Adrenal gland (tissue), 5 donors: ENCODE measurements at regions not wholly inside any gene's neighbourhood (a gene's known extent, or its start where the extent isn't known, plus 50 kb on each side); places are given as distances from the start of the nearest gene placed in this dataset.

Experiments used
- POLR2A ChIP-seq, 2 donors: fragments of 450-650 bp; IDR thresholded peaks; one replicate each; pipeline ENCODE4 v1.6.1; 2017; ENCODE audit warnings: antibody characterized with exemption in 2 of 2, mild to moderate bottlenecking in 2 of 2, moderate library complexity in 1 of 2
- TF ChIP-seq, protein P1 (sequence below), 6 experiments: fragments of 450-650 bp in 4 of 6; fragments of 200-600 bp in 2 of 6; sonication (generic) in 1 of 6; IDR thresholded peaks; 1 replicate in 5 of 6; 2 replicates in 1 of 6; pipeline versions ENCODE4 v1.5.1 to v1.8.0; 2016 to 2021; ENCODE audit warnings: antibody characterized with exemption in 6 of 6, mild to moderate bottlenecking in 2 of 6, moderate library complexity in 1 of 6
- donor health status: DM: no; HTN: no; CAD: no.

DNA sequence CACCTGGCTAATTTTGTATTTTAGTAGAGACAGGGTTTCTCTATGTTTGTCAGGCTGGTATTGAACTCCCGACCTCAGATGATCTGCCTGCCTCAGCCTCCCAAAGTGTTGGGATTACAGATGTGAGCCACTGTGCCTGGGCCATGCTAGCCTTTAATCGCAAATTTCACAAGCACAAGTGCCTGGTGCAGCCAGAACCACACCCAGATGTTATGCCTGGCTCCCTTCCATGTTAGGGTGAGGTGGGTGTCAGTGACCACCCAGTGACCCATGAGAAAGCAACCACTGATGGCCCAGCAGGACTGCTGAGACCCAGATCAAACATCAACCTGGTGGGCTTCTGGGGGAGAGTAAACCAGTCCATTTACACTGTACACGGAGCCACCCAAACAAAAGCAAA, 241.9 kb downstream of the CDH11 start:
- TF ChIP-seq, protein P1, sequence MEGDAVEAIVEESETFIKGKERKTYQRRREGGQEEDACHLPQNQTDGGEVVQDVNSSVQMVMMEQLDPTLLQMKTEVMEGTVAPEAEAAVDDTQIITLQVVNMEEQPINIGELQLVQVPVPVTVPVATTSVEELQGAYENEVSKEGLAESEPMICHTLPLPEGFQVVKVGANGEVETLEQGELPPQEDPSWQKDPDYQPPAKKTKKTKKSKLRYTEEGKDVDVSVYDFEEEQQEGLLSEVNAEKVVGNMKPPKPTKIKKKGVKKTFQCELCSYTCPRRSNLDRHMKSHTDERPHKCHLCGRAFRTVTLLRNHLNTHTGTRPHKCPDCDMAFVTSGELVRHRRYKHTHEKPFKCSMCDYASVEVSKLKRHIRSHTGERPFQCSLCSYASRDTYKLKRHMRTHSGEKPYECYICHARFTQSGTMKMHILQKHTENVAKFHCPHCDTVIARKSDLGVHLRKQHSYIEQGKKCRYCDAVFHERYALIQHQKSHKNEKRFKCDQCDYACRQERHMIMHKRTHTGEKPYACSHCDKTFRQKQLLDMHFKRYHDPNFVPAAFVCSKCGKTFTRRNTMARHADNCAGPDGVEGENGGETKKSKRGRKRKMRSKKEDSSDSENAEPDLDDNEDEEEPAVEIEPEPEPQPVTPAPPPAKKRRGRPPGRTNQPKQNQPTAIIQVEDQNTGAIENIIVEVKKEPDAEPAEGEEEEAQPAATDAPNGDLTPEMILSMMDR (IDR thresholded peaks at IDR 0.05): no peak
- TF ChIP-seq POLR2A (IDR thresholded peaks at IDR 0.05): no peak
